ENCODE measurements at regions not wholly inside any gene's neighbourhood (a gene's known extent, or its start where the extent isn't known, plus 50 kb on each side); places are given as distances from the start of the nearest gene placed in this dataset.

- DNase-seq (ENCODE audit: low spot score): no peak
- H3K4me3 ChIP-seq (ENCODE audit: low read depth, low read length, poor library complexity, severe bottlenecking): no peak overlapping the region
- no peaks in the 10 kb centered on the region for H3K4me1 ChIP-seq (ENCODE audit: insufficient read depth, low read length, poor library complexity, severe bottlenecking)
- POLR2A ChIA-PET (ENCODE audit: low non-redundant PET): no interaction called here
- no peaks in the 10 kb centered on the region for H3K9me3 ChIP-seq (ENCODE audit: low read depth, low read length, poor library complexity, severe bottlenecking)
- no peak overlapping the region for H3K27ac ChIP-seq (ENCODE audit: low read depth, low read length, poor library complexity, severe bottlenecking)
- no TSS peak for BruUV-seq (replicated peaks)
- CTCF ChIA-PET: no interaction called here
- intact Hi-C loops (cut with micrococcal nuclease; ENCODE audit: unreplicated experiment): no loop called here
- no peaks in the 10 kb centered on the region for H3K27me3 ChIP-seq (replicated peaks; ENCODE audit: insufficient read depth, low read depth, low read length, poor library complexity)
- no peaks in the 10 kb centered on the region for H3K36me3 ChIP-seq (ENCODE audit: insufficient read depth, low read length, poor library complexity, severe bottlenecking)
- TF ChIP-seq CTCF (conservative IDR thresholded peaks at IDR 0.05; ENCODE audit: low read depth, low read length): no peak
- no peak for TF ChIP-seq EZH2 (IDR thresholded peaks at IDR 0.05; ENCODE audit: borderline replicate concordance, low read depth, low read length, poor library complexity, severe bottlenecking)
Observed at GRCh38 chr5:56383761-56384160, 150.6 kb upstream of the ANKRD55 start.

GRCh38 chr5:56382896-56383295 is 149.8 kb upstream of the ANKRD55 start:
- no peak for DNase-seq (ENCODE audit: low spot score)
- no peaks in the 10 kb centered on the region for H3K27me3 ChIP-seq (replicated peaks; ENCODE audit: insufficient read depth, low read depth, low read length, poor library complexity)
- no peaks in the 10 kb centered on the region for H3K9me3 ChIP-seq (ENCODE audit: low read depth, low read length, poor library complexity, severe bottlenecking)
- H3K4me3 ChIP-seq (ENCODE audit: low read depth, low read length, poor library complexity, severe bottlenecking): no peak overlapping the region
- no TSS peak for BruUV-seq (replicated peaks)
- no peaks in the 10 kb centered on the region for H3K36me3 ChIP-seq (ENCODE audit: insufficient read depth, low read length, poor library complexity, severe bottlenecking)
- intact Hi-C loops (cut with micrococcal nuclease; ENCODE audit: unreplicated experiment): no loop called here
- POLR2A ChIA-PET (ENCODE audit: low non-redundant PET): no interaction called here
- no peak overlapping the region for H3K27ac ChIP-seq (ENCODE audit: low read depth, low read length, poor library complexity, severe bottlenecking)
- CTCF ChIA-PET: no interaction called here
- TF ChIP-seq CTCF (conservative IDR thresholded peaks at IDR 0.05; ENCODE audit: low read depth, low read length) (no peak), EZH2 (IDR thresholded peaks at IDR 0.05; ENCODE audit: borderline replicate concordance, low read depth, low read length, poor library complexity, severe bottlenecking) (no peak)
- no peaks in the 10 kb centered on the region for H3K4me1 ChIP-seq (ENCODE audit: insufficient read depth, low read length, poor library complexity, severe bottlenecking)

- TF ChIP-seq EZH2 (IDR thresholded peaks at IDR 0.05; ENCODE audit: borderline replicate concordance, low read depth, low read length, poor library complexity, severe bottlenecking): no peak
- no peak for TF ChIP-seq CTCF (conservative IDR thresholded peaks at IDR 0.05; ENCODE audit: low read depth, low read length)
- no peaks in the 10 kb centered on the region for H3K36me3 ChIP-seq (ENCODE audit: insufficient read depth, low read length, poor library complexity, severe bottlenecking)
- H3K27me3 ChIP-seq (replicated peaks; ENCODE audit: insufficient read depth, low read depth, low read length, poor library complexity): no peaks in the 10 kb centered on the region
- H3K9me3 ChIP-seq (ENCODE audit: low read depth, low read length, poor library complexity, severe bottlenecking): no peaks in the 10 kb centered on the region
- DNase-seq (ENCODE audit: low spot score): no peak
- H3K4me3 ChIP-seq (ENCODE audit: low read depth, low read length, poor library complexity, severe bottlenecking): no peak overlapping the region
- POLR2A ChIA-PET (ENCODE audit: low non-redundant PET): no interaction called here
- BruUV-seq (replicated peaks): no TSS peak
- no peaks in the 10 kb centered on the region for H3K4me1 ChIP-seq (ENCODE audit: insufficient read depth, low read length, poor library complexity, severe bottlenecking)
- H3K27ac ChIP-seq (ENCODE audit: low read depth, low read length, poor library complexity, severe bottlenecking): no peak overlapping the region
- CTCF ChIA-PET: no interaction called here
- intact Hi-C loops (cut with micrococcal nuclease; ENCODE audit: unreplicated experiment): no loop called here
Observed at GRCh38 chr5:56377573-56377972, 144.4 kb upstream of the ANKRD55 start.
